ENCODE measurements at regions not wholly inside any gene's neighbourhood (a gene's known extent, or its start where the extent isn't known, plus 50 kb on each side); places are given as distances from the start of the nearest gene placed in this dataset.

DNA sequence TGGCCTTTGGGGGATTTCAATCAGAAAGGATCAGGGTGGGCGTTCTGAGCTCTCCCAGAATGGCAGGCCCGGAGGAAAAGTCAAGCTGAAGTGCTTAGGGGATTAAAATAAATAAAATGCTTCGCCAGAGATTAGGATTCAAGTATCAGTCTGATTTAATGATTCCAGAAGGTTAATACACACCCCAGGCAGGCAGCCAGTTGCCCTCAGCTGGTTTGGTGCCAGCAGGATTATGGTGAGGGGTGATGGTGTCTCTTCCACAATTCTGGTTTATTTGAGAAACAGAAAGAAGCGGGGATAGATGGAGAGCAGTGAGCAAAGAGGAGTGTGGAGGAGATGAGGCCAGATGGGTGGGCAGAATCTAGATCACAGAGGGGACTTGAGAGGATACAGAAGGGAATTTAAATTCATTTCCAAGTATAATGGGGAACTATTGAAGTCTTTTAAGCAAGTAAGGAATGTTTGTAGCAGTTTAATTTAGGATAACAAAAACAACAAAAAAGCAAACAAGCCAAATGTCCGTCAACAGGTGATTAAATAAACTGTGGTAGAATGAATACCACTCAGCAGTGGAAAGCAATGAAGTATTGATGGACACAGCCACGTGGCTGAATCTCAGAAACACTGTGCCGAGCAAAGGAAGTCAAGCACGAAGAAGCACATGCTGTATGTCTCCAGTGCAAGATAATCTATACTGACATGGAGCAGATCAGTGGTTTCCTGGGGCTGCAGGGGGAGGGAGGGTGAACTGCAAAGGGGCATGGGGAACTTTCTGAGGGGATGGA is 297.7 kb downstream of the MSX2 start:
- DNase-seq = no peak

DNA sequence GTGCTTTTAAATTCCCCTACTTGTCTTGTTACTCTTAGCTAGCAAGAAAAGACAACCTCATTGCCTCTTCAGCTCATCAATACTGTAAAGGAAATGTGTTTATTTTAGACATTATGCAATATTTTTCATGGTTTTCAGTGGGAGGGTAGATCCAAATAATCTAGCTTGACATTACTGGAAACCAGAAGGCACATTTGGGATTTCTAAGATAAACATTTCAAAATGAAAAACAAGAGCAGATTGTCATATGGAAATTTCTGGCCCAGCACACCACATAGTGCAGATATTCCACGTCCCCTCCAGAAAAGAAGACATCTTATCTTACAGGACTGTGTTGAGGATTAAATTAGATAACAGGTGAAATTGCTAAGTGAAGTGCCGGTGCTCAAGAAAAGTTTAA is 296.9 kb downstream of the MSX2 start:
- no peak for DNase-seq

DNA sequence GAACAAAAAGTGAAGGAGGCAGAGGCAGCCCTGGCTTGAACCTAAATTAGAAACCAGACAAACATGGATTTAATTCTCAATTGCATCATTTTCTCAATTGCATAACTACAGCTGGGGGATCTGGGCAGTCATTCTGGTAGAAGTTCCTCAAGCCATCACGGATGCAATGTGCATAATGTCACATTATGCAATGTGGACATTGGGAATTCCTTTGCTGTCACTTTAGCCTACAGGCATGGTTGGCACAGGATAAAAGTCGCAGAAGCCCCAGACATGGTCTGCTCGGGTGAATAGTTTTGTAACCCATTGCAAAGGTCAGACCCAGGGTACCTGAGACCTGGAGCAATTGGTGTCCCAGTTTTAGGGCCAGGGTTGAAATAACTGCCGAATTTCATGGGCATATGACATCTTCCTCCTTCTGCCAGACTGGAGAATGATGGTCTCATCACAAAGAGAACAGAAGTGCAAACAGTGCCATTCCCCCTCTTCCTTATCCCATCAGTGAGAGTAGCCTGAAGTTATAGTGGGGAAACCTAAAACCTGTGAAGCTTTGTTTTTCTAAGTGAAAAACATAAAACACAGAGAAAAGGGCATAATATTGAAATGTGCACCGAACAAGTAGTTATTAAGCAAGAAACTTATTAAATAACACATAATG is 290.8 kb downstream of the MSX2 start:
- DNase-seq = no peak

DNA sequence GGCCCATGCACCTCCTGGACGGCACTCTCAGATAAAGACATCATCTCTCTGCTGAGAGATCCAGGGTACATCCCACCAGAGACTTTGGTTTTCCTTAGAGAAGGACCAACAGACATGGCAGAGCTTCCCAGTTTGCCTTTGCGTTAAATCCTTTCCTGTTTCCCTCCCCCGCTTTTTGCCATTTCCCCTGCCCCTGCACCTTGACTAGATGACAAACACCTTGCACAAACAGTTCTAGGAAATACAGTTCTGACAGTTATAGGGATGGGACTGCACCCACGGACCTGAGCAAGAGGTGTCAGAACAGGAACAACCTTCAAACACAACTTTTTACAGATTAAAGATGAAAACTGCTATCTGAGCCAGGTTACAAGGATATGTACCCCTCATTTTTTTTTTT is 288.9 kb downstream of the MSX2 start:
- DNase-seq = no peak

DNA sequence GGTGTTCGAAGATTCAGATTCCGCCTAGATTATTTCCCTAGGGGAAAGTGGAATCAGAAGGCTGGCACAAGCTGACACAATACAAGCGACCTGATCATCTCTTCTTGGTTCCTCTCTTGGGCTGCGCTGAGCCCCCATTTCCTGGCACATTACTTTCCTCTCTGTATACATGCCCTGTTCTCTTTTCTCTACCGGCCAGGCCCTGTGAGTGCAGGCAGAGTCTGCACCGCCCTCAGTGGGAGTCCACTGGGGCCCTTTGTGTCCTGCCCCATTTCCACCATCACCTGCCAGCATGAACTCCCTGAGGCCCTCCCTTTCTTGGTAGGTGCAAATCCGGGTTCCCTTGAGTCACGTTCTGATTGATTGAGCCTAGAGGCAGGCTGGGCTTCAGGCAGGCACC is 287.9 kb downstream of the MSX2 start:
- no peak for DNase-seq

DNA sequence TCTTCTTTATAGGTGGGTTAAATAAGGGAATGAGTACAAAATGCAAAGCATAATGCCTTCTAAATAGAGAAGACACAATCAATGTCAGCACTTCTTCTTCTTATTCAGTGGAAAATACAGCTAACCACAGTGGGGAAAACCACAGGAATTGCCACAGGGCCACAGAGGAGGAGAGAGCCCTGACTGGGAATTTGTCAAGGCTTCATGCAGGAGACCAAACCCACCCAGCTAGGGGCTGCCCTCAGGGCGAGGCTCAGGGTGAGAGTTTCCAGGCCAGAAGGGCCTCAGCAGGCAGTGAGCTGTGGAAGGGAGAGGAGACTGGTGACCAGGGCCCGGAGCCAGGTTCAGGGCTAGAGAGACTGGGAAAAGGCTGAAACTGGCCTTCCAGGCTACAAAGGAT is 279.1 kb downstream of the MSX2 start:
- DNase-seq = no peak

DNA sequence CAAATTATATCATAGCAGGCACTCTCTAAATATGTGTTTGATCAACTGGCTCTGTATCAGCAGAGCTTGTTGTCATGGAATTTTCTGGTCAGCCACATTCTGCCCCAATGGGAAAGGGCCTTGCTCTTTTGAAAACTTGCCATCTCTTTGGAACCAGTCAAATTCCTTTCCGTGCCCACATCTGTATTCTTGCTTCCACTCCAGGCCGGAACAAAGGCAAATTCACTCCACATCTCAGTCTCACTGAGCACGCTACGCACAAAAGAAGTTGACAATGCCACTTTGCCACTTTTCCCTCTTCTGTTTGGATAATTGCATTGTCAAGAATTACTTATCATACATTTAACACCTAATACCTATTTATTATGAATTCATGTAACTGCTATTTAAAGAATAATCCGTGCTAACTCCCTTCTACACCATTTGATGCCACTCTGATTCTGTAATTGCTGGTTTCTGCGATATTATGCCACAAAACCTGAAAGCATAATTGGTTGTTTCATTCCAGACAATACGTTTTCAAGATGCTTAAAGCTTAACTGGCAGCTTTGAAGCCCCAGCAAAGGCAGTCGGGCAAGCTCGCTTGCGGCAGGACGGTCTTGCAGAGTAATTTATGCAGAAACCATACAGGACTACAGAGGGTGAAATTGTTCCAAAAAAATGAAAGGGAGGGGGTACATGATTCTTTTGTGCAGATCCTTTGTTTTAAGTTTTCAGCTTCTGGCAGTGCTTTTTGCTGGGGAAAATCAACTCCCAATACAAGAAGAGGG is 277.7 kb downstream of the MSX2 start:
- no peak for DNase-seq

DNA sequence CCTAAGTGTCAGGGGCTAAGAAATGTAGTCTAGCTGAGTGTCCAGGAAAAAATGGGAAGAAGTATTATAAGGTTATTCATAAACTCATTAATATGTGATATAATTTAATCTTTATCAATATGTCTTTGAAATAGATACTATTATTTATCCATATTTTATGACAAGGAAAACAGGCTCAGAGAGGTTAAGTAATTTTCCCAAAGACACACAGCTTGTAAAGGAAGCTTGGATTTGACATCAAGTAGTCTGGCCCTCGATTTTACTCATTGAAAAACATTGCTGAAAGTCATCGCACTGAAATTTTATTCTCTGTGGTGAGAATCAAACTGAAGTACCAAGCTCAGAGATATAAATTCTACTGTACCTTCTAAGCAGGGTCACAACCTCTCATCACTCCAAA is 276.9 kb downstream of the MSX2 start:
- no peak for DNase-seq

DNA sequence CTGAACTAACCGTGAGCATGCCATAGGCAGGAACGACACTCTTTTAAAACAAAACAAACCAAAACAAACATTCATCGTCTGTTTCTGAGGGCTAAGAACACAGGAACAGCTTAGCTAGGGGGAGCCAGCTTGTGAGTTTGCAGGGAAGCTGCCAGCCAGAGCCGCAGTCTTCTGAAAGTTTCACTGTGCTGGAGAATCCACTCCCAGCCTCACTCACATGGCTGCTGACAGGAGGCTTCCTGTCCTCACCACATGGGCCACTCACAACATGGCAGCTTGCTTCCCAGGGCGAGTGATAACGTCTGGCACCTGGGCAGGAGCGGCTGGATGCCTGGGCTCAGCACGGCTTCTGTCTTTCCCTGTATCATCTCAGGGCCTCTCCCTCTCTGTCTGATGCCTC is 275.2 kb downstream of the MSX2 start:
- DNase-seq = no peak

DNA sequence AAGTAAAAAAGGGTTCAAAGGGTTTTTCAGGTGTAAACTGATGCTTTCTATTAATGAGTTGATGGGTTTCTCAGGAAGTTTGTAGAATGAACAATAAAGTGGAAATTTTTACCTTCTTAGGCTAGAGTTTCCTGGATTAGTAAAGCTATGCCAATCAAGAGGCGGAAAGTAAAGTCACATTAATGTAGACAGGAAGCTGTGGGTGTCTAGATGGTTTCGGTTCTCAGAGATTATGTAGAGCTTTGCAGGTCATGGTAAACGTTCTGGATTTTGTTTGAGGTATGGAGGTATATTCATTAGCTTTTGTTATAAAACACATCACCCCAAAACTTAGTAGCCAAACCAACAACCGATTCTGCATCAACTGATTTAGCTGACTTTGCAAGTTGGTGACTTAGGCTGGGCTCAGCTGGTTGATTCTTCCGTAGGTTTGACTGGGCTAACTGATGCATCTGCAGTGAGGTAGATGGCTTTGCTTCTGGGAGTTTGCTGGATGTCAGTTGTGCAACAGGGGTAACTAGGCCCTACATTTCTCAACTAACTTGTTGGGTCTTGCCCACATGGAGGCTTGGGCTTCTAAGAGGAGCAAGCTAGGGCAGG is 273.8 kb downstream of the MSX2 start:
- DNase-seq = no peak

DNA sequence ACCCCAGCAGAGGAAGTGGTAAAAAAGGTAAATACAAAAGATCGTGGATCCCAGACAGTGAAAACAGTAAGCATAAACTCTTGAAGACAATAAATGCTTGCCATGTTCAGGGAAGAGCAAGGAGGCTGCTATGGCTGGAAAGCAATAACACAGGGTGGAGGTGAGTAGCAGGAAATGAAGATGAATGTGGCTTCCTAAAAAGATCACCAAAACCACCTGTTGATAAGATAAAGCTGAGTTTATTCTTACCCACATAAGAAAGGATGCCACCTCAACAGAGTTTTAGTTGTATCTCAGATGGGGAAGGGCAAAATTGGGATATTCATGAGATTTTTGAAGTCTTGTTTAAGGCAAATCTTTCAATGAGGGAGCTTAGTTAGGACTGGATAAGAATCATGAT is 273.3 kb downstream of the MSX2 start:
- DNase-seq = no peak

DNA sequence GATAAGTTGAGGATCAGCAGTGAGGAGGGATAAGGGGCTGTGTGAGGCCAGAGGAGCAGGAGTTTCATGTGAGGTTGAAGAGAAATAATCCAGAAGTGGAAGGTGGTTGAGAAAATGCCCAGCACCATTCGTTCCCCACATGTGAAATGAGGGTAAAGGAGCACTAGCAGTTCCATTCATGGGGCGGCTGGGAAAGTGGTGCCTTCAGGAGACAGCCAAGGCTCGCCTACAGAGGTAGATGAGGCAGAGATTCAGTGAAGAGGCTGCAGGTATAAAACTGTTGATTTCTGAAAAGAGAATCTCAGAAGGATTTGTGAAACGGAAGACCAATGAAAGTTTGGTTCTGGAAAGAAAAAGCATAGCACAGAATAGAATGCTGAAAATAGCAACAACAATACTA is 272.6 kb downstream of the MSX2 start:
- no peak for DNase-seq

DNA sequence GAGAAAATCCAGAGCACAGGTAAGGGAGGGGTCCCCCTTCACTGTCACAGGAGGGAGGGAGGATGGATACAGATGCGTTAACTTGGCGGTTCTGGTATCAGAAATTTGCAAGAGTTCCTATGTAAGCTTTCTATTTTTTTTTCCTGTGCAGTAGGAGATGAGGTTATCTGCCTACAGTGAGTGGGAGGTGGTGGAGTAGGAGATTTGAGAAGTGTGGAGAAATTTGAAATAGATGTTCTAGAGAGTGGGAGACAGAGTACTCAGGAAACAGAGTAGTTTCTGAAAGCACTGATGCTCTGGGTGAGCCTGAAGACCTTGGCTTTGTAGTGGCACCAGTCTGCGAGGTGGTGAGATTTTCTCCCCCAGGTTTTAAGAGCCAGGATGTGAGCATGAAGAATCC is 271.4 kb downstream of the MSX2 start:
- DNase-seq = no peak

DNA sequence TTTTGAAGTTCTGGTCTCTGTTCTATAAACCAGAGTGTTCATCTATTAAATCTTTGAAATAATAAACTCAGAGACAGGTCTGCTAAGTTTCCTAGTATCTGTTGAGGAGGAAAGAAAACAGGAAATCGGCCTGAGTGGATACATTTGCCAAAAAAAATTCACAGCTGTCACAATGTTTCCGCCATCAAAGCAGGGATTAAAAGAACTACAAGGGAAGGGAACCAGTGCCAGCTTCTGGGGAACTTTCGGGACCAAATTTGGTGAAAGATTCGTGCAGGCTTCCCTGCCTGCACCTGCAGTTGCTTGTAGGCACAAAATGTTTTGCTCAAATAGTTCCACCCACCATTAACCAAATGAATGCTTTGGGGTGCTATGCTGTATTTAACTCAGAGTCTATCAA is 267.5 kb downstream of the MSX2 start:
- DNase-seq = no peak

DNA sequence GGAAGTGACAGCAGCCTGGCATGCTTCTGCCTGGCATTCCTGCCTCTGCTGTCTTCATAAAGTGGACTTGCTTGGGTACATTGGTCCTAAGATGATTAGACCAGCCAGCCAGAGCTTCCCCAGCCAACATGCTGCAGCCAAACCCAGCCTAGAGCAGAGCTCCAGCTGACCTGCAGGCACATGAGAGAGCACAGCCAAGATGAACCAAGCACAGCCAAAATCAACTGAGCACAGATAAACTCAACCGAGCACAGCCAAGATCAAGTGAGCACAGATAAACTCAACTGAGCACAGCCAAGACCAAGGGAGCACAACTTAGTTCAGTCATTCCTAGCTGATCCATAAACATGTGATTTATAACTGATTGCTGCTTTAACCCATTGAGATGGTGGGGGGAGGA is 266.5 kb downstream of the MSX2 start:
- no peak for DNase-seq

DNA sequence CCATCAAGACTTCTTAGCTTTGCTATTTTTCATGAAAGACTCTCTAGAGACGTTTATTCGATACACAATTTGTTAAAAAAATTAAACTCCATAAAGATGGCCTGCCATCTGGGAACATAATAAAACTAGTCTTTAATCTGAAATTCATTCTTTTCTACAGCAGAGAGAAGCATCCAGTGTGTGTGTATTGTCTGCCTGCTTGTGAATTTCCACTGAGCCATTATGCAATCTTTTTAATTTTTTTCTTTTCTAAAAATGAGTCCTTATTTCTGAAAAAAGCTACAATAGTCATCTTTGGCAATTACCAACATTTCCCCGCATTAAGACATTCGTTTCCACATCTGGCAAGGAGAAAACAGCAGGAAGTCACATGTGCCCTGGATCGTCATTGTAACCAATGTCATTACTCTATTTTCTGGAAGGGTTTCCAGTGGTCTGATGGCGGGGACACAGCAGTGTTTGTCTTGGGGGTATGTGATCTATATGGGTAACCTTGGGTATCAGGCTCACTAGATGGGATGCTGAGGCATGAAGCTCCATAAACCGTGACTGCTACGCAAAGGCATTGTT is 263.1 kb downstream of the MSX2 start:
- no peak for DNase-seq

DNA sequence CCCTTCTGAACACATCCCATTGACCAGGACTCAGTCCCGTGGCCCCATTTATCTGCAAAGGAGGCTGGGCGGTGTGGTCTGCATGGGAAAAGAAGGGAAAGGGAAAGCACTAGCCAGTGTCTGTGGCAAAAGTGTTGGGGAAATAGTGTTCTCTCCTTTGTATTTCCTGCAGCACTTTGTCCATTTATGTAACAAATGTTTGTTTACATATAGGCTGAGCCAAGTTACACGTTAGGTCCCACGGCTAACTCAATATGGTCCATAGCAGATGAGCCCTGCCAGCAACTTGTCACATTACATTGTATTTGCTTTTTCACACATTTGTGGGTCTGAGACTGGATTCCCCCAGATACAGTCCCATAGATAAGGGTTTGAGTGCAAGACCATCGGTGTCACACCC is 260.5 kb downstream of the MSX2 start:
- no peak for DNase-seq

DNA sequence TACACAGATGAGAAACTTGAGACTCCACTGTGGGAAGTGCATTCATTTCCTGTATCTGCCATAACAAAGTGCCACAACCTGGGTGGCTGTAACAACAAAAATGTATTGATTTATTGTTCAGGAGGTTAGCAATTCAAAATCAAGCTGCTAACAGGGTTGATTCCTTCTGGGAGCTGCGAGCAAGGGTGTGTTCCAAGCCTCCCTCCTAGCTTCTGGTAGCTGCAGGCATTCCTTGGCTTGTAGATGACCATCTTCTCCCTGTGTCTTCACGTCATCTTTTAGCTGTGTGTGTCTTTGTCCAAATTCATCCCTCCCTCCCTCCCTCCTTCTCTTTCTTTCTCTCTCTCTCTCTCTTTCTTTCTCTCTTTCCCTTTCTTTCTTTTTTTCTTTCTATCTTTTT is 258.1 kb downstream of the MSX2 start:
- DNase-seq = no peak

DNA sequence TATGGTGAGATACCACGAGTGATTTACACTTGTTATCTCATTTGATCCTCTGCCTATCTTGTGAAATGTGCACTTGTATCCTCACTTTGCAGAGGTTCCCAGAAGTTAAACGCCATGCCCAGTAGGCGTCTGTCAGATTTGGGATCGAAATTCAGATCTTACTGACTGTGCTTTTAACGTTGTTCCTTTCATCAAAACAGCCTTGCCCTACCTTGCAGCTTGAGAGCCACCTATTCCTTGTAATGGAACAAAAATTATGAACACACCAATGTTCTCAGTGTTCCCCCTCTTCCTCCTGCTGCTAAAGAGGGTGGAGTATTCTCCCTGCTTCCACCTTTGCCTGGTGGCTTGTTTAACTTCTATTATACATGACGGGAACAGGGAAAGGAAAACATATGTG is 257.0 kb downstream of the MSX2 start:
- DNase-seq = no peak

DNA sequence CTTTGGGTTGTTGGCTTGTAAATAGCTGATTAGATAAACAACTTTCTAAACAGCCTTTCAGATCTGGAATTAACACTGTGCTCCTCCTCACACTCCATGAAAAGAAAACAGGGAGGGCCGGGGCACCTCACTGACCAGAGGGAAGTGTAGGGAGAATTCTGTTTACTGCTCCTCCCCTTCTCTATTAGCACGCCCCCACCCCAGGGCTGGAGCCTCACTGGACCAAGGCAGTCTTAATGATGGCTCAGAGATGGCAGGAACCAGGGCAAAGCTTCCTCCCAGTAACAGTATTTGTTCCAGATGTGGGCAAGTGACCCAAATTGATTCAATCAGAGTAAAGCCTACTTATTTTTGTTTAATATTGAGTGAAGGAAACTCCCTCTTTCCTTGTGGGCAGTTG is 256.6 kb downstream of the MSX2 start:
- no peak for DNase-seq

DNA sequence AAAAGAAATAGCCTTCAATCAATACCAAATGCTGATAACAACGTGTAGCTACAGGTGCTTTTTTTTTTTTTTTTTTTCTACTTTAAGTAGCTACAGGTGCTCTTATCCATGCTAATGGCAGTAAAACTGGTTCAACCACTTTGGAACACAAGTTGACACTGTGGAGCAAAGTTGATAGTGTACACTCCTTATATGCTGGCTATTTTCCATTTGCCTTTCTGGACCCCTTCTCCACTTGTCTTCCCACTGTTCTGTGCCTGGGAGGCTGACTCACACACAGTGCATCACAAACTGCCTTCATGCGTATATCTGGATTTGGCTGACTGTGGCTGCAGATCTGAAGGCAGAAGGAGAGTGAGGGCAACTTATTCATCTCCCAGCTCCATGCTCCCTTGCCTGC is 247.9 kb downstream of the MSX2 start:
- DNase-seq = no peak

DNA sequence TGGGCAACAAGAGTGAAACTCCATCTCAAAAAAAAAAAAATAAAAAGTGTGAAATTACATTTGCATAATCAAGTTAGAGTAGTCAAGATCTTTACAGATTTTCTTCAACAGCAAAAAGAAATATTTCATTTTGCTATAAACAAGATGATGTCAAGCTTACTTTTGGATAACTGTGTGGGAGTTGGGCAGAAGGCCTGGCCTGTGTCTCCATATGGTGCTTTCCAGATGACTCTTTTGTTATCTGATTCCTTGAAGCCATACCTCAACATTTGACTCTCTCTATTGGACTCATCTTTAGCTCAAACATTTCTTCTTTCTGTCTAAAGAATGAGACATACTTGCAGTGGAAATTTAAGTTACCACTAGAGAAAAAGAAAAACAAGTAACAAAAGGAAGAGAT is 246.8 kb downstream of the MSX2 start:
- no peak for DNase-seq

DNA sequence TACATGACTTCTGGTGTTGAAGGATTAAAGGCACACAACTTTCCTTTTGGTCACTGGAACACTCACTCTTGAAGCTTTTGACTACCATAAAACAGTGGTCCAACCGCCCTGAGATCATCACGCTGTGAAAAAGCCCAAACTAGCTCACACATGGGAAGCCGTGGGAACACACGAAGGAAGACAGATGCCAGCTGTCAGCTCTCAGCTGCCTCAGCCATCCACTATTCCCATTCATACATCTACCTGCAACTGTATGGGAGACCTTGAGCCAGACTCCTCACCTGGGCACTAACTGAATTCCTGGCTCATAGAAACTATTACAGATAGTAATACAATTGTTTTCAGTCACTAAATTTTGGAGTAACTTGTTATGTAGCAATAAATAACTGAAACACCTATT is 246.1 kb downstream of the MSX2 start:
- no peak for DNase-seq

Measured in activated CD4-positive, alpha-beta T cell treated with anti-CD3 and anti-CD28 coated beads, Interleukin-2, amount 50 U/mL, for 48 hours (primary cell).